Heart left ventricle (tissue), 16 donors: ENCODE measurements at regions not wholly inside any gene's neighbourhood (a gene's known extent, or its start where the extent isn't known, plus 50 kb on each side); places are given as distances from the start of the nearest gene placed in this dataset.

ENCODE experiments used
- ATAC-seq, 4 donors: fragments of 200-7000 bp; cut with Tn5 transposase; one replicate each; pipeline ENCODE4 v1.9.1; 2020 to 2022; ENCODE audit warnings: moderate library complexity in 4 of 4, mild to moderate bottlenecking in 3 of 4, moderate number of reproducible peaks in 1 of 4
- DNase-seq, 5 donors: peaks; one replicate each; pipeline ENCODE4 v3.0.0-alpha.2; 2020
- H3K27ac ChIP-seq, 12 donors: fragments of 200-600 bp; sonication (generic) in 4 of 12; one replicate each; pipeline versions ENCODE4 v1.5.0 to v1.8.0; 2016 to 2022; ENCODE audit warnings: mild to moderate bottlenecking in 2 of 12
- H3K27me3 ChIP-seq, 9 donors: fragments of 200-600 bp; sonication (generic) in 2 of 9; one replicate each; pipeline versions ENCODE4 v1.5.1 to v1.8.0; 2016 to 2022; ENCODE audit warnings: mild to moderate bottlenecking in 3 of 9
- H3K36me3 ChIP-seq, 9 donors: fragments of 200-600 bp; sonication (generic) in 2 of 9; one replicate each; pipeline versions ENCODE4 v1.5.0 to v1.8.0; 2018 to 2022; ENCODE audit warnings: mild to moderate bottlenecking in 2 of 9
- H3K4me1 ChIP-seq, 12 donors: fragments of 200-600 bp; sonication (generic) in 4 of 12; one replicate each; pipeline versions ENCODE4 v1.5.0 to v1.8.0; 2016 to 2022; ENCODE audit warnings: mild to moderate bottlenecking in 3 of 12
- H3K4me3 ChIP-seq, 12 donors: fragments of 200-600 bp; sonication (generic) in 4 of 12; one replicate each; pipeline versions ENCODE4 v1.5.0 to v1.8.0; 2017 to 2022; ENCODE audit warnings: mild to moderate bottlenecking in 9 of 12, moderate library complexity in 4 of 12
- H3K9me3 ChIP-seq, 12 donors: fragments of 200-600 bp; sonication (generic) in 4 of 12; one replicate each; pipeline versions ENCODE4 v1.5.0 to v1.8.0; 2016 to 2022; ENCODE audit warnings: mild to moderate bottlenecking in 1 of 12
- POLR2A ChIP-seq, 2 donors: fragments of 450-650 bp; IDR thresholded peaks; one replicate each; pipeline ENCODE4 v1.6.1; 2017; ENCODE audit warnings: antibody characterized with exemption in 2 of 2, mild to moderate bottlenecking in 2 of 2, moderate library complexity in 2 of 2
- WGBS, 4 donors: extraction: QIAGEN DNeasy Blood & Tissue Kit in 2 of 4; methylation state at CpG; one replicate each; pipeline versions ENCODE4 v1.1.5 to v1.1.7; 2013 to 2018; 5-methylcytosine and 5-hydroxymethylcytosine counted together
- intact Hi-C, 10 donors: fragments of 100-400 bp; cut with DNase I; formaldehyde crosslinking; loops; one replicate each; pipeline versions ENCODE4 v1.11.1 to v1.14.2; 2022
- TF ChIP-seq, protein P1 (sequence below), 12 donors: fragments of 200-600 bp; sonication (generic) in 4 of 12; IDR thresholded peaks; one replicate each; pipeline versions ENCODE4 v1.5.0 to v1.8.0; 2018 to 2022; ENCODE audit warnings: antibody characterized with exemption in 12 of 12, mild to moderate bottlenecking in 5 of 12
- donor health status: ischemic (EF 13 %, LVEDD 7.1; RV severe dilation, severe dysfunction).
- donor health status: healthy with polysubstance abuse.
- donor health status: DM: no; HTN: yes; CAD: no.
- donor health status: DM: no; HTN: no; CAD: no.
- donor health status: ischemic (EF 25% LVEDD 6.9; RV normal size, moderate dysfunction).
- donor health status: ischemic (EF 25% LVEDD 5.7; RV mildly dilated, moderate dysfunction).
- donor health status: healthy.
- donor health status: DM: yes; HTN: yes; CAD: no.
- donor health status: ischemic (EF 35%, LVEDD 5.7; RV mildly dilated, moderate dysfunction).
- donor health status: nonischemic (EF 11% LVEDD 7.7; RV severe dilation, severe dysfunction).
- donor health status: DM: yes; HTN: yes; CAD: no.
- donor health status: PGD.
- donor health status: ischemic (EF 29% LVEDD 5.4; RV normal size, mild dysfunction).
- donor health status: nonischemic (EF 23%, LVEDD 6.1; RV moderate dilation, normal function).

DNA sequence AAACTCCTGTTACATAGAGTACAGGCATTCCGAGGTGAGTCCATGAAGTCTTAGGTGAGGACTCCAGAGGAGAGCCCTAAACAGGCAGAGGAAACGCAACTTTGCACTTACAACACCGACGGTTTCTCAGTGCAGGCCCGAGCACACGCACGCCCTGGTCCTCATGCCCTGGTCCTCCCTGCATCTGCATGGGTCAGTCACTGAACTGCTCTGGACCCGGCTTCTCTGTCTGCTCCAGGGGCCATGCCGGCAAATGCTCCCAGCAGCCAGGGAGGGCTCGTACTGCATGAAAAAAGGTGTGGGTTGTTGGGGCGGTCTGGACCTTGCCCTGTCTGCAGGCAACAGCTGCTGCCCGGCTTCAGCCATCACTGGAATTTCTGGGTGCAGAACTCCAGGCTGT lies 317.3 kb upstream of the SHH start:
- ATAC-seq (no peak), DNase-seq (no peak)
- TF ChIP-seq, protein P1, sequence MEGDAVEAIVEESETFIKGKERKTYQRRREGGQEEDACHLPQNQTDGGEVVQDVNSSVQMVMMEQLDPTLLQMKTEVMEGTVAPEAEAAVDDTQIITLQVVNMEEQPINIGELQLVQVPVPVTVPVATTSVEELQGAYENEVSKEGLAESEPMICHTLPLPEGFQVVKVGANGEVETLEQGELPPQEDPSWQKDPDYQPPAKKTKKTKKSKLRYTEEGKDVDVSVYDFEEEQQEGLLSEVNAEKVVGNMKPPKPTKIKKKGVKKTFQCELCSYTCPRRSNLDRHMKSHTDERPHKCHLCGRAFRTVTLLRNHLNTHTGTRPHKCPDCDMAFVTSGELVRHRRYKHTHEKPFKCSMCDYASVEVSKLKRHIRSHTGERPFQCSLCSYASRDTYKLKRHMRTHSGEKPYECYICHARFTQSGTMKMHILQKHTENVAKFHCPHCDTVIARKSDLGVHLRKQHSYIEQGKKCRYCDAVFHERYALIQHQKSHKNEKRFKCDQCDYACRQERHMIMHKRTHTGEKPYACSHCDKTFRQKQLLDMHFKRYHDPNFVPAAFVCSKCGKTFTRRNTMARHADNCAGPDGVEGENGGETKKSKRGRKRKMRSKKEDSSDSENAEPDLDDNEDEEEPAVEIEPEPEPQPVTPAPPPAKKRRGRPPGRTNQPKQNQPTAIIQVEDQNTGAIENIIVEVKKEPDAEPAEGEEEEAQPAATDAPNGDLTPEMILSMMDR (IDR thresholded peaks at IDR 0.05) = no peak
- no peak for TF ChIP-seq POLR2A (IDR thresholded peaks at IDR 0.05)
- Histone ChIP-seq H3K27ac (no peak overlapping the region), H3K36me3 (no peaks in the 10 kb centered on the region), H3K4me1 (no peaks in the 10 kb centered on the region), H3K9me3 (peaks cover 0 to 9% (median 0%) of the 10 kb centered on the region in 12 donors), H3K27me3 (peaks cover 0 to 5% (median 0%) of the 10 kb centered on the region in 9 donors), H3K4me3 (no peak overlapping the region)
- 76 to 85% (median 81%) methylated on average over 6 to 12 of the region's 12 CpGs for WGBS, 4 donors
- intact Hi-C loops = no loop called here

DNA sequence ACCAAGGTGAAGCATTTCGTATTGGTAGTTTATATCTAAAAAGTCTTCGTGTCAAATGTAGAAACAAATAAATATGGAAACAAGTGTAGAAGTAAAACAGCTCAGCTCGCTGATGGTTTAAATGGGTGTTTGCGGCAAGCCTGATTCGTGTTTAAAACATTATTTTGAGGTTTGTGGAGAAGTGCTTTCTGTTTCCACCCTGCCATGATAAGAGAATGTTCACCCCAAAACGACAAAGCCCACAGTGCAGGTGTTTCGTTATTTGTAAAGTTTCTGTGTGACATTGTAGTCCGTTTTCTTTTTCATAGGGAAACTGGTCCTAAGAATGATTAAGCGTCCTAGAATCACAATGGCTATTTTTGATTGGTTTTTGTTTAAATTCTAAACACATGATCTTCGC lies 316.2 kb upstream of the SHH start:
- H3K36me3 ChIP-seq = no peaks in the 10 kb centered on the region
- H3K9me3 ChIP-seq = peaks cover 0 to 7% (median 0%) of the 10 kb centered on the region in 12 donors
- TF ChIP-seq POLR2A (IDR thresholded peaks at IDR 0.05) = no peak
- TF ChIP-seq, protein P1 (IDR thresholded peaks at IDR 0.05) = no peak
- H3K4me3 ChIP-seq = no peak overlapping the region
- H3K4me1 ChIP-seq = no peaks in the 10 kb centered on the region
- intact Hi-C loops = no loop called here
- H3K27ac ChIP-seq = no peak overlapping the region
- no peak for ATAC-seq
- WGBS, 4 donors = 81 to 86% (median 85%) methylated on average over 10 of the region's 10 CpGs
- DNase-seq = no peak
- H3K27me3 ChIP-seq = peaks cover 0 to 5% (median 0%) of the 10 kb centered on the region in 9 donors

DNA sequence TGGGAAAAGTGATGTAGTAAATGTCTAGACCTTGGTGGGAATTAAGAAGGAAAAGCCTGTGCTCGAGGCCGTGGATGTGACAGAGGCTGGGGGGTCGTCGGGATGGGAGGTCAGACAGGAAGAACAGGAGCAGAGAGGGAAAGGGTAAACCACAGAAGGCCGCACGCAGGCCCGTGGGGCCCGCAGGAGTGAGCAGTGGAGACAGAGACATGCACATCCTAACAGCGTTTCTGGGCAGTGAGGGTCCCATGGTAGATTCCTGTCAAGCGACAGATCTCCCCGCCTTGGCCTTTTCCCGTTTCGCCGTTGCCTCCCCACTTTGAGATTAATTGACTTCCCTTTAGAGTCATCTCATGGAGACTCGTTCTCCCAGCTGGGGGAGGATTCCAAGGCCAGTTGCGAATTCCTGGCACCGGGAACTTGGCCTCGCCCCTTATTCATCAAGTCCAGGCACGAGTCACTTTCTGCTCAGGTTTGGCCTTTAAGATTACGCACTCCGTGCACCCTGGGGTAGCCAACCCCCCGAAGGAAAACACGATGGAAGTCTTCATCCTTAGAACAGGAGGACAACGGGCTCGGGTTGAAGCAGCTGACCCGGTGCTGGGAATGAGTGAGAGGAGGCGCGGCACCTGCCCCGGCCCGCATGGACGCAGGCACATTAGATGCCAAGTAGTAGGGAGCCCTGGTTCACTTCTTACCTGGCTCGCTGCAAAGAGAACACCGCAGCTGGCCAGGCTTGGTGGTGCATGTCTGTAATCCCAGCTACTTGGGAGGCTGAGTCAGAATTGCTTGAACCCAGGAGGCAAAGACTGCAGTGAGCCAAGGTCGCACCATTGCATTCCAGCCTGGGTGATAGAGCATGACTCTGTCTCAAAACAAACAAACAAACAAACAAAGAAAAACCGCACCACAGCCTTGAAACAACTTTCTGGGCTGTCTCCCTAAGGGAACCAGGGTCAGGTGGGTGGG lies 315.2 kb upstream of the SHH start:
- no peaks in the 10 kb centered on the region for H3K4me1 ChIP-seq
- WGBS, 4 donors = 77 to 82% (median 79%) methylated on average over 35 of the region's 35 CpGs
- intact Hi-C loops = no loop called here

More for the DNA sequence above, 315.2 kb upstream of the SHH start:
- DNase-seq (no peak), ATAC-seq (no peak)
- Histone ChIP-seq H3K36me3 (no peaks in the 10 kb centered on the region), H3K27ac (no peak overlapping the region), H3K9me3 (no peaks in the 10 kb centered on the region), H3K4me3 (no peak overlapping the region), H3K27me3 (peaks cover 0 to 5% (median 0%) of the 10 kb centered on the region in 9 donors)
- TF ChIP-seq, protein P1 (IDR thresholded peaks at IDR 0.05) = no peak
- TF ChIP-seq POLR2A (IDR thresholded peaks at IDR 0.05) = no peak
